GM23338 (cell line): ENCODE measurements at regions not wholly inside any gene's neighbourhood (a gene's known extent, or its start where the extent isn't known, plus 50 kb on each side); places are given as distances from the start of the nearest gene placed in this dataset.

Source experiments
- ATAC-seq: fragments of 200-7000 bp; cut with Tn5 transposase; 3 replicates; pipeline ENCODE4 v1.9.1; 2020
- DNase-seq: peaks from one replicate; pipeline ENCODE4 v3.0.0-alpha.2; 2015; ENCODE audit warnings: low spot score
- H2AFZ ChIP-seq: fragments of 200-600 bp; sonication (generic); 2 replicates; pipeline ENCODE4 v1.8.0; 2016; ENCODE audit warnings: antibody characterized with exemption, mild to moderate bottlenecking, moderate library complexity
- H3F3A ChIP-seq: fragments of 200-600 bp; sonication (generic); replicated peaks from 2 replicates; pipeline ENCODE4 v1.8.0; 2017; ENCODE audit warnings: antibody characterized with exemption, mixed run types, low read depth
- H3K27ac ChIP-seq: fragments of 200-600 bp; sonication (generic); 2 replicates; pipeline ENCODE4 v1.6.1; 2016; ENCODE audit warnings: low read depth
- H3K27me3 ChIP-seq: fragments of 200-600 bp; sonication (generic); 2 replicates; pipeline ENCODE4 v1.8.0; 2016; ENCODE audit warnings: mild to moderate bottlenecking, mixed run types, moderate library complexity; ENCODE audit not compliant: insufficient read depth
- H3K36me3 ChIP-seq: fragments of 200-600 bp; sonication (generic); 2 replicates; pipeline ENCODE4 v1.8.0; 2016; ENCODE audit warnings: mild to moderate bottlenecking; ENCODE audit not compliant: insufficient read depth
- H3K4me1 ChIP-seq: fragments of 200-600 bp; sonication (generic); 2 replicates; pipeline ENCODE4 v1.8.0; 2016; ENCODE audit warnings: mild to moderate bottlenecking, moderate library complexity; ENCODE audit not compliant: insufficient read depth
- H3K4me2 ChIP-seq: fragments of 200-600 bp; sonication (generic); 2 replicates; pipeline ENCODE4 v1.7.1; 2017; ENCODE audit warnings: mixed run types
- H3K4me3 ChIP-seq: fragments of 200-600 bp; sonication (generic); 2 replicates; pipeline ENCODE4 v1.6.1; 2016; ENCODE audit warnings: mixed run types
- H3K79me2 ChIP-seq: fragments of 200-600 bp; sonication (generic); replicated peaks from 2 replicates; pipeline ENCODE4 v1.8.0; 2017; ENCODE audit warnings: mild to moderate bottlenecking; ENCODE audit not compliant: insufficient read depth
- H3K9me2 ChIP-seq: fragments of 200-600 bp; sonication (generic); 2 replicates; pipeline ENCODE4 v1.8.0; 2017; ENCODE audit not compliant: insufficient read depth
- H4K20me1 ChIP-seq: fragments of 200-600 bp; sonication (generic); replicated peaks from 2 replicates; pipeline ENCODE4 v1.8.0; 2017; ENCODE audit warnings: mild to moderate bottlenecking; ENCODE audit not compliant: insufficient read depth
- H3K27ac Mint-ChIP-seq: 2 replicates; pipeline ENCODE4 v1.8.0; 2020; ENCODE audit warnings: inconsistent platforms, mild to moderate bottlenecking, moderate library complexity, mixed read lengths
- H3K27me3 Mint-ChIP-seq: 3 replicates; pipeline ENCODE4 v1.8.0; 2022; ENCODE audit warnings: low read depth, mild to moderate bottlenecking, moderate library complexity, mixed read lengths, inconsistent platforms; ENCODE audit not compliant: insufficient read depth, poor library complexity
- H3K36me3 Mint-ChIP-seq: 3 replicates; pipeline ENCODE4 v1.8.0; 2021; ENCODE audit warnings: low read depth, mild to moderate bottlenecking, inconsistent platforms, moderate library complexity, mixed read lengths
- H3K4me1 Mint-ChIP-seq: 3 replicates; pipeline ENCODE4 v1.8.0; 2020; ENCODE audit warnings: mild to moderate bottlenecking, inconsistent platforms, mixed read lengths
- H3K4me3 Mint-ChIP-seq: 3 replicates; pipeline ENCODE4 v1.8.0; 2021; ENCODE audit warnings: moderate library complexity, mild to moderate bottlenecking, inconsistent platforms, mixed read lengths
- H3K9me3 Mint-ChIP-seq: 3 replicates; pipeline ENCODE4 v1.8.0; 2020; ENCODE audit warnings: moderate library complexity, mild to moderate bottlenecking, inconsistent platforms, mixed read lengths
- EZH2 ChIP-seq: fragments of 200-600 bp; sonication (generic); IDR thresholded peaks from one replicate; pipeline ENCODE4 v1.8.0; 2017; ENCODE audit warnings: antibody characterized with exemption, mild to moderate bottlenecking, low read depth; ENCODE audit not compliant: unreplicated experiment
- JUNB ChIP-seq: IDR thresholded peaks from one replicate; pipeline ENCODE4 v1.6.1; 2016; ENCODE audit warnings: antibody characterized with exemption; ENCODE audit not compliant: unreplicated experiment
- STAT1 ChIP-seq: IDR thresholded peaks from one replicate; pipeline ENCODE4 v1.6.1; 2016; ENCODE audit warnings: antibody characterized with exemption; ENCODE audit not compliant: unreplicated experiment
- ZNF114 ChIP-seq: fragments of 250-450 bp; sonication (Bioruptor Pico); IDR thresholded peaks from 2 replicates; pipeline ENCODE4 v1.5.0; 2020; ENCODE audit warnings: mild to moderate bottlenecking, moderate library complexity
- ZNF331 ChIP-seq: fragments of 250-450 bp; sonication (Bioruptor Pico); IDR thresholded peaks from 2 replicates; pipeline ENCODE4 v1.5.0; 2020; ENCODE audit warnings: low read depth, mild to moderate bottlenecking, moderate library complexity
- TF ChIP-seq, protein P1 (sequence below): IDR thresholded peaks from 2 replicates; pipeline ENCODE4 v1.6.1; 2016; ENCODE audit warnings: antibody characterized with exemption
- TF ChIP-seq, protein P2 (sequence below): fragments of 250-450 bp; sonication (Bioruptor Pico); IDR thresholded peaks from 2 replicates; pipeline ENCODE4 v1.5.0; 2020; ENCODE audit warnings: mild to moderate bottlenecking, moderate library complexity

DNA sequence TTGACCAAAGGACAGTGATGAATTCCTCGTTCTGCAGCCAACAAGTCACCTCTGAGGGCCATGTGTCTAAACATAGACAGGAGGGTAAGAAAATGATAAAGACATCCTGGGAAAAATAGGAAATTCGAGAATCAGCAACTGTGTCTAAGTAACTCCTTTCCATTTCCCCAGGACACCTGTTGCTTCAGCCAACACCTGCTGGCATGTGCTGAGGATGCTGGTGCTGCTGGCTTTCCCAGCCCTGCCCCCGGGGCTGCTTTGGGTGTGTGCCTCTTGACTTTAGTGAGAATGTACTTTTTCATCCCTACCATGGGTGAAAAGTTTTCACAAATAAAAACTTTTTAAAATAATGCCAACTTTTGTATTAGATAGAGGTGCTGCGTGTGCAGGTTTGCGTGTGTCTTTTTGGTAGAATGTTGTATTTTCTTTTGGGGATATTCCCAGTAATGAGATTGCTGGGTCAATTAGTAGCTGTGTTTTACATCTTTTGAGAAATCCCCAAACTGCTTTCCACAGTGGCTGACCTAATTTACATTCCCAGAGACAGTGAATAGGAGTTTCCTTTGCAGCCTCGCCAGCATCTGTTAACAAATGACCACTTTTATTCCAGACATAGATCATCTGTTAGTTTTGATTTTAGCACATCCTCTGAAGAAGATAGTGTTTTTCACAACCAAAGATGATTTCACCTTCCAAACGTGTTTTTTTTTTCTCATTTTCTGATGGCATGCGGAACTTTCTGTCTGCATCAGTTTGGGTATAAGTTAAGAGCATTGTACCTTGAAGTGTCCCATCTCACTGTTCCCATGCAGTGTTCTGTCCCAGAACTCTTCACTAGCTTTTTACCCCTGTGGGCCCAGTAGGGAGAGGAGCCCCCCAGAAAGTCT, 104.2 kb upstream of the ACBD5 start:
- Histone ChIP-seq H2AFZ (peak overlapping the region; percentile 7; the same call in 1 of the 2 replicates), H3F3A (no peaks in the 10 kb centered on the region), H4K20me1 (no peaks in the 10 kb centered on the region), H3K4me1 (peaks cover 14% of the 10 kb centered on the region; the same call in 1 of the 2 replicates), H3K36me3 (no peaks in the 10 kb centered on the region), H3K4me2 (no peak overlapping the region), H3K4me3 (no peak overlapping the region), H3K27ac (no peak overlapping the region), H3K9me2 (no peaks in the 10 kb centered on the region), H3K79me2 (no peaks in the 10 kb centered on the region), H3K27me3 (no peaks in the 10 kb centered on the region)
- ATAC-seq = peak; percentile 83
- Mint-ChIP-seq H3K4me1 (peaks cover 39% of the 10 kb centered on the region), H3K9me3 (no peaks in the 10 kb centered on the region), H3K36me3 (no peaks in the 10 kb centered on the region), H3K4me3 (no peak overlapping the region), H3K27ac (no peak overlapping the region; the same call in 1 of the 2 replicates), H3K27me3 (peaks cover 2% of the 10 kb centered on the region)
- peak; percentile 54 for DNase-seq
- TF ChIP-seq ZNF331 (CRISPR knock-in tag) = no peak
- TF ChIP-seq EZH2 = no peak
- no peak for TF ChIP-seq STAT1
- TF ChIP-seq ZNF114 (CRISPR knock-in tag) = no peak
- TF ChIP-seq, protein P1, sequence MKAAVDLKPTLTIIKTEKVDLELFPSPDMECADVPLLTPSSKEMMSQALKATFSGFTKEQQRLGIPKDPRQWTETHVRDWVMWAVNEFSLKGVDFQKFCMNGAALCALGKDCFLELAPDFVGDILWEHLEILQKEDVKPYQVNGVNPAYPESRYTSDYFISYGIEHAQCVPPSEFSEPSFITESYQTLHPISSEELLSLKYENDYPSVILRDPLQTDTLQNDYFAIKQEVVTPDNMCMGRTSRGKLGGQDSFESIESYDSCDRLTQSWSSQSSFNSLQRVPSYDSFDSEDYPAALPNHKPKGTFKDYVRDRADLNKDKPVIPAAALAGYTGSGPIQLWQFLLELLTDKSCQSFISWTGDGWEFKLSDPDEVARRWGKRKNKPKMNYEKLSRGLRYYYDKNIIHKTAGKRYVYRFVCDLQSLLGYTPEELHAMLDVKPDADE = no peak
- TF ChIP-seq JUNB = no peak
- TF ChIP-seq, protein P2, sequence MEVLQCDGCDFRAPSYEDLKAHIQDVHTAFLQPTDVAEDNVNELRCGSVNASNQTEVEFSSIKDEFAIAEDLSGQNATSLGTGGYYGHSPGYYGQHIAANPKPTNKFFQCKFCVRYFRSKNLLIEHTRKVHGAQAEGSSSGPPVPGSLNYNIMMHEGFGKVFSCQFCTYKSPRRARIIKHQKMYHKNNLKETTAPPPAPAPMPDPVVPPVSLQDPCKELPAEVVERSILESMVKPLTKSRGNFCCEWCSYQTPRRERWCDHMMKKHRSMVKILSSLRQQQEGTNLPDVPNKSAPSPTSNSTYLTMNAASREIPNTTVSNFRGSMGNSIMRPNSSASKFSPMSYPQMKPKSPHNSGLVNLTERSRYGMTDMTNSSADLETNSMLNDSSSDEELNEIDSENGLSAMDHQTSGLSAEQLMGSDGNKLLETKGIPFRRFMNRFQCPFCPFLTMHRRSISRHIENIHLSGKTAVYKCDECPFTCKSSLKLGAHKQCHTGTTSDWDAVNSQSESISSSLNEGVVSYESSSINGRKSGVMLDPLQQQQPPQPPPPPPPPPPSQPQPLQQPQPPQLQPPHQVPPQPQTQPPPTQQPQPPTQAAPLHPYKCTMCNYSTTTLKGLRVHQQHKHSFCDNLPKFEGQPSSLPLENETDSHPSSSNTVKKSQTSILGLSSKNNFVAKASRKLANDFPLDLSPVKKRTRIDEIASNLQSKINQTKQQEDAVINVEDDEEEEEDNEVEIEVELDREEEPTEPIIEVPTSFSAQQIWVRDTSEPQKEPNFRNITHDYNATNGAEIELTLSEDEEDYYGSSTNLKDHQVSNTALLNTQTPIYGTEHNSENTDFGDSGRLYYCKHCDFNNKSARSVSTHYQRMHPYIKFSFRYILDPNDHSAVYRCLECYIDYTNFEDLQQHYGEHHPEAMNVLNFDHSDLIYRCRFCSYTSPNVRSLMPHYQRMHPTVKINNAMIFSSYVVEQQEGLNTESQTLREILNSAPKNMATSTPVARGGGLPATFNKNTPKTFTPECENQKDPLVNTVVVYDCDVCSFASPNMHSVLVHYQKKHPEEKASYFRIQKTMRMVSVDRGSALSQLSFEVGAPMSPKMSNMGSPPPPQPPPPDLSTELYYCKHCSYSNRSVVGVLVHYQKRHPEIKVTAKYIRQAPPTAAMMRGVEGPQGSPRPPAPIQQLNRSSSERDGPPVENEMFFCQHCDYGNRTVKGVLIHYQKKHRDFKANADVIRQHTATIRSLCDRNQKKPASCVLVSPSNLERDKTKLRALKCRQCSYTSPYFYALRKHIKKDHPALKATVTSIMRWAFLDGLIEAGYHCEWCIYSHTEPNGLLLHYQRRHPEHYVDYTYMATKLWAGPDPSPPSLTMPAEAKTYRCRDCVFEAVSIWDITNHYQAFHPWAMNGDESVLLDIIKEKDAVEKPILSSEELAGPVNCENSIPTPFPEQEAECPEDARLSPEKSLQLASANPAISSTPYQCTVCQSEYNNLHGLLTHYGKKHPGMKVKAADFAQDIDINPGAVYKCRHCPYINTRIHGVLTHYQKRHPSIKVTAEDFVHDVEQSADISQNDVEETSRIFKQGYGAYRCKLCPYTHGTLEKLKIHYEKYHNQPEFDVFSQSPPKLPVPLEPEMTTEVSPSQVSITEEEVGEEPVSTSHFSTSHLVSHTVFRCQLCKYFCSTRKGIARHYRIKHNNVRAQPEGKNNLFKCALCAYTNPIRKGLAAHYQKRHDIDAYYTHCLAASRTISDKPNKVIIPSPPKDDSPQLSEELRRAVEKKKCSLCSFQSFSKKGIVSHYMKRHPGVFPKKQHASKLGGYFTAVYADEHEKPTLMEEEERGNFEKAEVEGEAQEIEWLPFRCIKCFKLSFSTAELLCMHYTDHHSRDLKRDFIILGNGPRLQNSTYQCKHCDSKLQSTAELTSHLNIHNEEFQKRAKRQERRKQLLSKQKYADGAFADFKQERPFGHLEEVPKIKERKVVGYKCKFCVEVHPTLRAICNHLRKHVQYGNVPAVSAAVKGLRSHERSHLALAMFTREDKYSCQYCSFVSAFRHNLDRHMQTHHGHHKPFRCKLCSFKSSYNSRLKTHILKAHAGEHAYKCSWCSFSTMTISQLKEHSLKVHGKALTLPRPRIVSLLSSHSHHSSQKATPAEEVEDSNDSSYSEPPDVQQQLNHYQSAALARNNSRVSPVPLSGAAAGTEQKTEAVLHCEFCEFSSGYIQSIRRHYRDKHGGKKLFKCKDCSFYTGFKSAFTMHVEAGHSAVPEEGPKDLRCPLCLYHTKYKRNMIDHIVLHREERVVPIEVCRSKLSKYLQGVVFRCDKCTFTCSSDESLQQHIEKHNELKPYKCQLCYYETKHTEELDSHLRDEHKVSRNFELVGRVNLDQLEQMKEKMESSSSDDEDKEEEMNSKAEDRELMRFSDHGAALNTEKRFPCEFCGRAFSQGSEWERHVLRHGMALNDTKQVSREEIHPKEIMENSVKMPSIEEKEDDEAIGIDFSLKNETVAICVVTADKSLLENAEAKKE (CRISPR knock-in tag) = no peak
